K562 (cell line): ENCODE measurements at regions not wholly inside any gene's neighbourhood (a gene's known extent, or its start where the extent isn't known, plus 50 kb on each side); places are given as distances from the start of the nearest gene placed in this dataset.

Experiments
- BCL6 ChIP-seq: fragments of 250-450 bp; sonication (Bioruptor Pico); IDR thresholded peaks from 2 replicates; pipeline ENCODE4 v1.4.0; 2020
- SIRT6 ChIP-seq: IDR thresholded peaks from one replicate; pipeline ENCODE4 v1.6.1; 2012; ENCODE audit warnings: low read depth, mild to moderate bottlenecking, control low read depth, inconsistent platforms, low read length, moderate library complexity
- TCF7 ChIP-seq: sonication (generic); IDR thresholded peaks from 2 replicates; pipeline ENCODE4 v1.6.1; 2016; ENCODE audit warnings: antibody characterized with exemption, borderline replicate concordance

DNA sequence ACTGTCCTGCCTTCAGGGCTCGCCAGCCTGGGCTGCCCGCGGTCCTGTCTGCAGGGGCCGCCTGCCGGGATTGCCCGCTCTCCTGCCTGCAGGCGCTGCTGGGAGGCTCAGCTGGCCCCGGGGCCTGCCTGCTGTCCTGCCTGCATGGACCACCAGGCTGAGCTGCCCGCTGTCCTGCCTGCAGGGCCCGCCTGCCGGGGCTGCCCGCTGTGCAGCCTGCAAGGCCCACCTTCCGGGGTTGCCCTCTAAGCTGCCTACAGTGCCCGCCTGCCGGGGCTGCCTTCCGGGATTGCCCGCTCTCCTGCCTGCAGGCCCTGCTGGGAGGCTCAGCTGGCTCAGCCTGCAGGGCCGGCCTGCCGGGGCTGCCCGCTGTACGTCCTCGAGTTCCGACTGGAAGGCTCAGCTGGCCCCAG lies 164.4 kb downstream of the GLRX3 start:
- TF ChIP-seq SIRT6 (no peak), TCF7 (no peak), BCL6 (CRISPR knock-in tag) (no peak)
